HEK293 (cell line): ENCODE measurements at regions not wholly inside any gene's neighbourhood (a gene's known extent, or its start where the extent isn't known, plus 50 kb on each side); places are given as distances from the start of the nearest gene placed in this dataset.

Source experiments
- CTCF ChIA-PET: fragments of 350-600 bp; formaldehyde crosslinking; extraction: SDS; loops from one replicate; lab custom pipeline; 2021; ENCODE audit warnings: antibody characterized with exemption; lab: Yijun Ruan, JAX
- POLR2A ChIA-PET: fragments of 300-600 bp; formaldehyde crosslinking; extraction: SDS; loops from one replicate; lab custom pipeline; 2020; ENCODE audit warnings: antibody characterized with exemption, inconsistent platforms; lab: Yijun Ruan, JAX
- H3K27ac ChIP-seq: fragments of 200-500 bp; sonication (Bioruptor generic); 2 replicates; pipeline ENCODE4 v1.5.1; 2014; ENCODE audit warnings: low read depth, low read length, control low read depth, inconsistent platforms; ENCODE audit errors: extremely low read depth
- H3K36me3 ChIP-seq, 2 experiments: fragments of 200-500 bp in 1 of 2; sonication (Bioruptor generic) in 1 of 2; 1 replicate in 1 of 2; 2 replicates in 1 of 2; pipeline ENCODE4 v1.5.1; 2014 to 2017; ENCODE audit warnings: inconsistent platforms in 2 of 2, low read length in 2 of 2; ENCODE audit not compliant: control insufficient read depth in 2 of 2, insufficient read depth in 1 of 2
- H3K4me1 ChIP-seq: fragments of 200-500 bp; sonication (Bioruptor generic); 2 replicates; pipeline ENCODE4 v1.5.1; 2014; ENCODE audit warnings: mild to moderate bottlenecking, low read length, inconsistent platforms; ENCODE audit not compliant: control insufficient read depth, insufficient read depth
- H3K4me3 ChIP-seq: 2 replicates; pipeline ENCODE4 v1.5.1; 2011; ENCODE audit warnings: low read depth, mild to moderate bottlenecking, control low read depth, low read length, moderate library complexity
- H3K9me3 ChIP-seq: fragments of 200-500 bp; sonication (Bioruptor generic); 2 replicates; pipeline ENCODE4 v1.5.1; 2014; ENCODE audit warnings: low read depth, low read length, inconsistent platforms; ENCODE audit not compliant: control insufficient read depth, insufficient read depth
- FEZF1 ChIP-seq: fragments of 450-650 bp; formaldehyde crosslinking; IDR thresholded peaks from 2 replicates; pipeline ENCODE4 v1.5.1; 2016; ENCODE audit warnings: missing biosample characterization, missing genetic modification characterization
- GLIS1 ChIP-seq: fragments of 450-650 bp; formaldehyde crosslinking; IDR thresholded peaks from 2 replicates; pipeline ENCODE4 v1.5.1; 2016; ENCODE audit warnings: missing biosample characterization, missing genetic modification characterization
- KLF17 ChIP-seq: fragments of 450-650 bp; formaldehyde crosslinking; IDR thresholded peaks from 2 replicates; pipeline ENCODE4 v1.5.1; 2016; ENCODE audit warnings: missing biosample characterization, missing genetic modification characterization
- PRDM1 ChIP-seq: fragments of 450-650 bp; formaldehyde crosslinking; IDR thresholded peaks from 2 replicates; pipeline ENCODE4; 2016; ENCODE audit warnings: missing biosample characterization, missing genetic modification characterization
- SETDB1 ChIP-seq: IDR thresholded peaks from one replicate; pipeline ENCODE4 v1.6.1; 2017; ENCODE audit warnings: mild to moderate bottlenecking, low read length, moderate library complexity, mixed read lengths; ENCODE audit not compliant: insufficient read length
- YY2 ChIP-seq: fragments of 450-650 bp; formaldehyde crosslinking; IDR thresholded peaks from 2 replicates; pipeline ENCODE4 v1.5.1; 2016; ENCODE audit warnings: missing biosample characterization, missing genetic modification characterization
- ZBTB11 ChIP-seq: fragments of 450-650 bp; formaldehyde crosslinking; conservative IDR thresholded peaks from 2 replicates; pipeline ENCODE4 v1.5.1; 2016; ENCODE audit warnings: low read depth, missing biosample characterization, missing genetic modification characterization
- ZBTB21 ChIP-seq: fragments of 450-650 bp; formaldehyde crosslinking; IDR thresholded peaks from 2 replicates; pipeline ENCODE4 v1.5.1; 2017; ENCODE audit warnings: missing biosample characterization, missing genetic modification characterization
- ZBTB49 ChIP-seq: fragments of 450-650 bp; formaldehyde crosslinking; IDR thresholded peaks from 2 replicates; pipeline ENCODE4 v1.5.1; 2016; ENCODE audit warnings: missing biosample characterization, missing genetic modification characterization, low read depth
- ZNF169 ChIP-seq: fragments of 450-650 bp; formaldehyde crosslinking; IDR thresholded peaks from 2 replicates; pipeline ENCODE4 v1.5.1; 2016; ENCODE audit warnings: missing biosample characterization, missing genetic modification characterization
- ZNF174 ChIP-seq: fragments of 450-650 bp; formaldehyde crosslinking; IDR thresholded peaks from 2 replicates; pipeline ENCODE4 v1.5.0; 2017; ENCODE audit warnings: missing biosample characterization, mild to moderate bottlenecking, missing genetic modification characterization
- ZNF202 ChIP-seq: fragments of 450-650 bp; formaldehyde crosslinking; IDR thresholded peaks from 2 replicates; pipeline ENCODE4 v1.5.1; 2016; ENCODE audit warnings: missing biosample characterization, missing genetic modification characterization, borderline replicate concordance
- ZNF223 ChIP-seq: fragments of 450-650 bp; formaldehyde crosslinking; IDR thresholded peaks from 2 replicates; pipeline ENCODE4 v1.5.1; 2016; ENCODE audit warnings: missing biosample characterization, missing genetic modification characterization
- ZNF623 ChIP-seq: fragments of 450-650 bp; formaldehyde crosslinking; IDR thresholded peaks from 2 replicates; pipeline ENCODE4 v1.5.1; 2016; ENCODE audit warnings: missing biosample characterization, missing genetic modification characterization
- ZNF677 ChIP-seq: fragments of 450-650 bp; IDR thresholded peaks from 2 replicates; pipeline ENCODE4 v1.5.0; 2018; ENCODE audit warnings: missing biosample characterization, mild to moderate bottlenecking, missing genetic modification characterization, moderate library complexity

- TF ChIP-seq YY2 (no peak), ZNF677 (tag by site-specific recombination) (no peak), PRDM1 (tag by site-specific recombination) (no peak), GLIS1 (no peak), SETDB1 (no peak), ZNF174 (tag by site-specific recombination) (no peak), ZBTB11 (no peak), ZNF223 (tag by site-specific recombination) (no peak)
- TF ChIP-seq, all 188 proteins: peak for 0
Observed at GRCh38 chr1:36702963-36703362, 220.2 kb upstream of the CSF3R start (continued).

GRCh38 chr1:36699113-36699911 lies 216.6 kb upstream of the CSF3R start:
- POLR2A ChIA-PET = no interaction called here
- Histone ChIP-seq H3K4me3 (no peak overlapping the region), H3K36me3 (no peaks in the 10 kb centered on the region), H3K27ac (no peak overlapping the region)
- TF ChIP-seq ZNF169 (tag by site-specific recombination) = no peak
- peak; percentile 59 for TF ChIP-seq ZNF623 (tag by site-specific recombination)
- TF ChIP-seq, all 188 proteins: peak for 1
- CTCF ChIA-PET = interaction anchor here (0.6 to 1.5 kb wide), 2 partner anchors 149 to 735 kb away, joined by 3 to 5 read pairs; no protein-coding TSS in a partner anchor
- H3K4me1 ChIP-seq = no peaks in the 10 kb centered on the region
- H3K9me3 ChIP-seq = no peaks in the 10 kb centered on the region

- no peaks in the 10 kb centered on the region for H3K9me3 ChIP-seq
- no peak for TF ChIP-seq ZNF202 (tag by site-specific recombination)
- TF ChIP-seq ZBTB49 = no peak
- no peak for TF ChIP-seq ZBTB21
- no peak for TF ChIP-seq KLF17 (tag by site-specific recombination)
- no peak for TF ChIP-seq FEZF1 (tag by site-specific recombination)
- ChIA-PET CTCF (interaction anchor here (0.5 to 1.5 kb wide), 2 partner anchors 10 to 737 kb away, joined by 3 to 5 read pairs; no protein-coding TSS in a partner anchor), POLR2A (no interaction called here)
- H3K27ac ChIP-seq = no peak overlapping the region
- H3K36me3 ChIP-seq = no peaks in the 10 kb centered on the region
- H3K4me1 ChIP-seq = no peaks in the 10 kb centered on the region
- no peak overlapping the region for H3K4me3 ChIP-seq
Observed at GRCh38 chr1:36697836-36698605, 215.3 kb upstream of the CSF3R start.
